GM21381 (cell line): ENCODE measurements at regions not wholly inside any gene's neighbourhood (a gene's known extent, or its start where the extent isn't known, plus 50 kb on each side); places are given as distances from the start of the nearest gene placed in this dataset.
"Not testable (repeated sequence)": the region's sequence is repeated elsewhere in the genome, so short reads cannot be mapped to it uniquely, and the experiment has no call there.

Experiments
- ATAC-seq: cut with Tn5 transposase; IDR thresholded peaks from one replicate; pipeline ENCODE4 v1.9.1; 2021; ENCODE audit warnings: mild to moderate bottlenecking, moderate library complexity; ENCODE audit not compliant: unreplicated experiment

- ATAC-seq, result no peak
Observed at GRCh38 chr7:55299273-55299967, 65.7 kb upstream of the LANCL2 start.

DNA sequence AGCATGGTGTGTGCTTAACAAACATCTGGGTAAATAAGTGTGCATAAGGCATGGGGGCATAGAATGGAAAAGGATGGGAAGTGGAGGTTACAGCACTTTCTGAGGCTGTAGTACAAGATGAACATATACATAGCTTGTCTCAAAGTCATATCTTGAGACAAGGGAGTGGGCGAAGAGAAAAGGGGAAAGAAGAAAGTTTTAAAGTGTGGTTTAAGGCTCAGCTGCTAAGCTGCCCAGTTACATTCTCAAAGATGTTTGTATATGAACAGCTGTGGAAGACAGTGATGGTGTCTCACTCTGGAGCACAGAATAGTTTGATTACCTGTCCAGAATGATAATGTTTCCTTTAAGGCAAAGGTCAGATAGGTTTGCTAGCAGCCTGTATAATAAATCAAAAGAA is 61.9 kb upstream of the LANCL2 start:
- ATAC-seq, result no peak

DNA sequence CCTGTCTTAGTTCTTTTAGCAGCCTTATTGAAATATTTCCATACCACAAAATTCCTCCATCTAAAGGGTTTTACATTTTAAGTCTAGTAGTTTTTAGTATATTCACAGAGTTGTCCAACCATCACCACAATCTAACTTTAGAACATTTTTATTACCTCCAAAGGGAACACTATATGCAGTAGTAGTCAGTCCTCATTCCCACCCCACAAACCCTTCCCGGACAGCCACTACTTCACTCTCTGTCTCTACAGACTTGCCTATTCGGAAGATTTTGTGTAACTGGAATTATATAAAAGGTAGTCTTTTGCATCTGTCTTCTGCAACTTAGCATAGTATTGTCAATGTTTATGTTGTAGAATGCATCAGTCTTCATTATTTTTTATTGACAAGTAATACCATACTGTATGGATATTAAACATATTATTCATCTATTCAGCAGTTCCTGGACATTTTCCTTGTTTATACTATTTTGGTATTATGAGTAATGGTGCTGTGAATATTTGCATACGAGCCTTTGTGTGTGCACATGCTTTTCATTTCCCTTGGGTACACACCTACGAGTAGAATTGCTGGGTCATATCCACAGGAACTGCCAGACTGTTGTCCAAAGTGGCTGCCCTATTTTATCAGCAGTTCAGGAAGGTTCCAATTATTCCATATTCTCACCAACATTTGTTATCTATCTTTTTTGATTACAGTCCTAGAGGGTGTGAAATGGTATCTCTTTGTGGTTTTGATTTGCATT is 60.9 kb upstream of the LANCL2 start:
- ATAC-seq, result no peak

GRCh38 chr7:55305135-55305534 is 60.0 kb upstream of the LANCL2 start:
- ATAC-seq, result no peak

- no peak for ATAC-seq
Observed at GRCh38 chr7:55306331-55306730, 58.8 kb upstream of the LANCL2 start.

DNA sequence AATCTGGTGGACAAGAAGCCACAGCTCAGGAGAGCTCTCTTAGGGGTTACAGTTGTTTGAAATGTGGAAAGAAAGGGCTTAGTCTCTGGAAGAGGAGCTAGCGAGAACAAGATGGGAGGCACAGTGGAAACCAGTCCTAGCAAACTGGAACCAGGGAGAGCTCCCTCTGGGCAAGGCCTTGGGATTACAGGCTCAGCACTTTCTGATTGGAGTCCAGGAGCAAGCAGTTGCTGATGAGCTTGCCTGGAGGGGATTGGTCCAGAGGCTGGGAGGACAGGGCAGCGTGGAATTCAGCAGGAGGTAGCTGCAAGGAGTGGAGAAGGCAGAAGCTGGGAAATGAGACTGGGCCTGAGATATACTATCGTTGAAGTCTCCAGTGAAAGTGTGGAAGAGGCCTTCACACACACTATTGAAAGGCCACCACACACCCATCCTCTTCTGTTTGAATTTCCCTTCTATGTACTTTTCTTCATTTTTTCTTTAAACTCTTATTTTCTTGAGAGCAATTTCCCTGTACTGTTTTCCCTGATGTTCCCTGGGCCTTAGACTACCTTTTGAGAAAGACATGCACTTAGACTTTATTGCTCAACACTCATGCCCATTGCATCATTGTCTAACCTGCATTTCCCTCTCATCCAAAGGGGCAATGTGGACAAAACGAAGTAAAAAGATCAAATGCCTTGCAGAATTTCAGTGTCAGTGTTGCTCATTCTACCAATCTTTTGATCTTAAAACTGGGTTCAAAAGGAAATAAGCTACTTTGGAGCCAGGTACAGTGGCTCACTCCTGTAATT is 57.8 kb upstream of the LANCL2 start:
- no peak for ATAC-seq

DNA sequence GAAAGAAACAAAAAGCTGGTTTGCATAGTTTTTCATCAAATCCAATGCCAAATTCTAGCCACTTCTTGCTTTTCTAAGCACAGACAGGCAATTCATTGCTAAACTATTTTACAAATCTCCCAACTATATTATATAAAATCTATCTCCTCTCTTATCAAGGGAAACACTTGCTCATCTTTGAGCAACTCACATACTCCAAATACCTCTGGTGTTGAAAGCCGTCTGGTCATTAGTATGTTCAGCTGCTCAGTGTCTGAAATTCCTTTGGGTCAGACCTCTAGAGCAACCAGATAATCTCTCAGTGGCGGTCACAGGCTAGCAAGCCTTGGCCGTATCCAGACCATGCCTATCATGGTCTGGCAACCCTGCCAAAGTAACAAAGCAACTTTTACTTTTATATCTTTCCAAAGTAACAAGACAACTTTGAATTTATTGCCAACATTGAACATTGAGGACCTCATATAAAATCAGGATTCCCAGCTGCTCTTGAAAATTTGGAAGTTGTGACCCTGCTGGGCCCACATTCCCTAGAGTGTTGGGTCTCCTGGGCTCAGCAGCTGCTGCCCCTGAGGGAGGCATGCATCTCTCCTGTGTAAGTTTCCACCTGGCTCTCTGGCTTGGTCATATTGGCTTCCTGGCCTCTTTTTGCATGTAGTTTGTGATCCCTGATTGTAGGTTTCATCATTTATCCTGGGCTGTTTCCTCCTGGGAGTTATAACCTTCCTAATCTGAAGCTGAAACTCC is 56.8 kb upstream of the LANCL2 start:
- peak; percentile 1 for ATAC-seq

DNA sequence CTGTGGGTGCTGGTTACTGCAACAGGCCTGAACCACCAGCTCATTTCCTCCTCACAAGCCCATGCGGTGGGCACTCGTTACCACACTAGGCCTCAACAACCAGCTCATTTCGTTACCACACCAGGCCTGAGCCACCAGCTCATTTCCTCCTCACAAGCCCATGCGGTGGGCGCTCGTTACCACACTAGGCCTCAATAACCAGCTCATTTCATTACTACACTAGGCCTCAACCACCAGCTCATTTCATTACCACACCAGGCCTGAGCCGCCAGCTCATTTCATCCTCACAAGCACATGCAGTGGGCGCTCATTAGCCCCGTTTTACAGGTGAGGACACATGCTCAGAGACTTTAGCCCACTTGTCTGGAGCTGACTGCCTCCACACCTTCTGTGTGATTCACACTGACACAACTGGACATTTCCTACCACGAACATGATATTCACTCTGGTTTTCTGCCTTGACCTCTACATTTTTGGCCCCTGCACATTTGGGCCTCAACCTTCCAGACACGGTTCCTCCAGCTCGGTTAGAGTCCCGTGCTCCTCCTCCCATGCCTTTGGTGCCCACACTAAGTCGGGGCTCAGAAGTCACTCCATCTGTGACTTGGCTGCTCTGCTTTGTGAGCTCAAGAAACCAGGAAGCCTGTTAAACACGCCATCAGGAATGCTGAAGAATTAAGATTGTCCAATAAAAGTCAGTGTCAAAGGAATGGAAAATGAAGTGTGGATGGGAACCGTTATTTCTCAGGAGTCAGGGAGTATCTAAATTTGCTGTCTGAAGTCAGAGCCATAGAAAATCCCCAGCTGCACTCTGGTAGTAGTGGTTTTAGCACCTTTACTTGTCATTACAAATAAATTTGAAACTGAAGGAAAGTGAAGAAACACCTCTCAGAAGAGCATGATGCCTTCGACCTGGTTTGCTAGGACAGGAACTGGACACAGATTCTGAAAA is 55.8 kb upstream of the LANCL2 start:
- ATAC-seq, result peak; percentile 87

- no peak for ATAC-seq
Observed at GRCh38 chr7:55310287-55311025, 54.7 kb upstream of the LANCL2 start.

DNA sequence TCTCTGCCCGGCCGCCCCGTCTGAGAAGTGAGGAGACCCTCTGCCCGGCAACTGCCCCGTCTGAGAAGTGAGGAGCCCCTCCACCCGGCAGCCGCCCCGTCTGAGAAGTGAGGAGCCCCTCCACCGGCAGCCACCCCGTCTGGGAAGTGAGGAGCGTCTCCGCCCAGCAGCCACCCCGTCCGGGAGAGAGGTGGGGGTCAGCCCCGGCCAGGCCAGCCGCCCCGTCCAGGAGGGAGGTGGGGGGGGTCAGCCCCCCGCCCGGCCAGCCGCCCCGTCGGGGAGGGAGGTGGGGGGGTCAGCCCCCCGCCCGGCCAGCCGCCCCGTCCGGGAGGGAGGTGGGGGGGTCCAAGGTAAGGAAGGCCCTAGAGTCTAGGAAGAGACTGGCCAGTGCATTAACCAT is 53.2 kb upstream of the LANCL2 start:
- ATAC-seq, result not testable (repeated sequence)

DNA sequence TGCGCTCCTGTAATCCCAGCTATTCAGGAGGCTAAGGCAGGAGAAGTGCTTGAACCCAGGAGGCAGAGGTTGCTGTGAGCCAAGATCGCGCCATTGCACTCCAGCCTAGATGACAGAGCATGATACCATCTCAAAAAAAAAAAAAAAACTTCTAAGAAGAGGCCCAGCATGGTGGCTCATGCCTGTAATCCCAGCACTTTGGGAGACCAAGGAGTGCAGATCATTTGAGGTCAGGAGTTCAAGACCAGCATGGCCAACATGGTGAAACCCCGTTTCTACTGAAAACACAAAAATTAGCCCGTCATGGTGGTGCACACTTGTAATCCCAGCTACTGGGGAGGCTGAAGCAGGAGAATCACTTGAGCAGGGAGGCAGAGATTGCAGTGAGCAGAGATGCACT is 51.5 kb upstream of the LANCL2 start:
- ATAC-seq, result not testable (repeated sequence)

GRCh38 chr7:55314967-55315366 is 50.2 kb upstream of the LANCL2 start:
- ATAC-seq, result no peak
